Thyroid gland (tissue), 4 donors: ENCODE measurements at regions not wholly inside any gene's neighbourhood (a gene's known extent, or its start where the extent isn't known, plus 50 kb on each side); places are given as distances from the start of the nearest gene placed in this dataset.

Experiments used
- DNase-seq, 2 donors: peaks; one replicate each; pipeline ENCODE4 v3.0.0-alpha.2; 2019
- H3K27ac ChIP-seq, 3 donors: fragments of 200-600 bp; sonication (generic); 1 replicate in 2 of 3; 2 replicates in 1 of 3; pipeline ENCODE4 v1.5.1; 2016 to 2019; ENCODE audit warnings: mild to moderate bottlenecking in 1 of 3, moderate library complexity in 1 of 3
- H3K27me3 ChIP-seq: fragments of 200-600 bp; sonication (generic); one replicate; pipeline ENCODE4 v1.5.1; 2019
- H3K36me3 ChIP-seq, 2 donors: fragments of 200-600 bp; sonication (generic); one replicate each; pipeline ENCODE4 v1.5.1; 2016 to 2019
- H3K4me1 ChIP-seq, 2 donors: fragments of 200-600 bp; sonication (generic); one replicate each; pipeline ENCODE4 v1.5.1; 2017 to 2019
- H3K4me3 ChIP-seq, 3 donors: fragments of 200-600 bp; sonication (generic); replicated peaks in 1 of 3; 1 replicate in 2 of 3; 2 replicates in 1 of 3; pipeline ENCODE4 v1.5.1; 2016; ENCODE audit warnings: mild to moderate bottlenecking in 1 of 3
- H3K9me3 ChIP-seq: fragments of 200-600 bp; sonication (generic); one replicate; pipeline ENCODE4 v1.5.1; 2017
- POLR2A ChIP-seq, 2 donors: fragments of 450-650 bp; IDR thresholded peaks; one replicate each; pipeline ENCODE4 v1.6.1; 2017; ENCODE audit warnings: antibody characterized with exemption in 2 of 2, mild to moderate bottlenecking in 2 of 2, moderate library complexity in 1 of 2
- WGBS, 2 donors: methylation state at CpG; one replicate each; pipeline ENCODE4 v1.1.5; 2017; 5-methylcytosine and 5-hydroxymethylcytosine counted together
- intact Hi-C: fragments of 100-400 bp; cut with DNase I; formaldehyde crosslinking; loops from one replicate; pipeline ENCODE4 v1.15.1; 2023
- TF ChIP-seq, protein P1 (sequence below), 6 experiments: fragments of 200-600 bp in 3 of 6; fragments of 450-650 bp in 3 of 6; sonication (generic) in 3 of 6; IDR thresholded peaks; one replicate each; pipeline ENCODE4 v1.5.1; 2016 to 2019; ENCODE audit warnings: antibody characterized with exemption in 6 of 6, mild to moderate bottlenecking in 2 of 6, inconsistent platforms in 1 of 6, moderate library complexity in 1 of 6

DNA sequence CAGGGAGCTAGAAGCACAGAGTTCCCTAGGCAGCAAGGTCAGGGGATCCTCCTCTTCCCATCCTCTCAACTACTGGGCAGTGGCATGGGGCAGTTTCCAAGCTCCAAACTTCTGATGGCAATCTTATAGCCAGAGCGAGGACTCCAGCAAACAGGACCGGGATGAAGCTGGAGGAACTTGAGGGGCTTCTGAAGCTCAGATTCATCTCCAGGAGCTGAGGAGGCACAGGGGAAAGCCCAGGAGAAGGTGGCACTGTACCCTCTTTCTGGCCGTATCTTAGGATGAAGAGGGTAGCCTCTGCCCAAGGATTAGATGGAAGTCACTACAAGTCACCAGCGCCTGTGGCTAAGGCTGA is 50.0 kb upstream of the RPL38 start:
- no peaks in the 10 kb centered on the region for H3K27me3 ChIP-seq
- H3K27ac ChIP-seq, result no peak overlapping the region
- TF ChIP-seq, protein P1, sequence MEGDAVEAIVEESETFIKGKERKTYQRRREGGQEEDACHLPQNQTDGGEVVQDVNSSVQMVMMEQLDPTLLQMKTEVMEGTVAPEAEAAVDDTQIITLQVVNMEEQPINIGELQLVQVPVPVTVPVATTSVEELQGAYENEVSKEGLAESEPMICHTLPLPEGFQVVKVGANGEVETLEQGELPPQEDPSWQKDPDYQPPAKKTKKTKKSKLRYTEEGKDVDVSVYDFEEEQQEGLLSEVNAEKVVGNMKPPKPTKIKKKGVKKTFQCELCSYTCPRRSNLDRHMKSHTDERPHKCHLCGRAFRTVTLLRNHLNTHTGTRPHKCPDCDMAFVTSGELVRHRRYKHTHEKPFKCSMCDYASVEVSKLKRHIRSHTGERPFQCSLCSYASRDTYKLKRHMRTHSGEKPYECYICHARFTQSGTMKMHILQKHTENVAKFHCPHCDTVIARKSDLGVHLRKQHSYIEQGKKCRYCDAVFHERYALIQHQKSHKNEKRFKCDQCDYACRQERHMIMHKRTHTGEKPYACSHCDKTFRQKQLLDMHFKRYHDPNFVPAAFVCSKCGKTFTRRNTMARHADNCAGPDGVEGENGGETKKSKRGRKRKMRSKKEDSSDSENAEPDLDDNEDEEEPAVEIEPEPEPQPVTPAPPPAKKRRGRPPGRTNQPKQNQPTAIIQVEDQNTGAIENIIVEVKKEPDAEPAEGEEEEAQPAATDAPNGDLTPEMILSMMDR (IDR thresholded peaks at IDR 0.05), result no peak
- TF ChIP-seq POLR2A (IDR thresholded peaks at IDR 0.05), result no peak
- no peak for DNase-seq
- H3K9me3 ChIP-seq, result no peaks in the 10 kb centered on the region
- WGBS, 2 donors, result 87 to 94% methylated on average over 4 of the region's 4 CpGs
- no peak overlapping the region for H3K4me3 ChIP-seq
- intact Hi-C loops, result no loop called here
- no peaks in the 10 kb centered on the region for H3K36me3 ChIP-seq
- no peaks in the 10 kb centered on the region for H3K4me1 ChIP-seq
